ENCODE measurements at regions not wholly inside any gene's neighbourhood (a gene's known extent, or its start where the extent isn't known, plus 50 kb on each side); places are given as distances from the start of the nearest gene placed in this dataset.

GRCh38 chr6:1230689-1231605 lies 81.0 kb upstream of the FOXQ1 start:
- Histone ChIP-seq H3K27me3 (replicated peaks; ENCODE audit: control insufficient read depth, insufficient read depth, low read length) (peaks cover 6% of the 10 kb centered on the region), H3K36me3 (ENCODE audit: control insufficient read depth, insufficient read depth, low read length) (no peaks in the 10 kb centered on the region), H3K4me3 (replicated peaks; ENCODE audit: low read depth, low read length) (no peak overlapping the region)
- DNase-seq (ENCODE audit: extremely low read depth, insufficient read length) = no peak
- no peak for TF ChIP-seq CTCF (IDR thresholded peaks at IDR 0.05; ENCODE audit: insufficient read depth, low read length, poor library complexity, severe bottlenecking)

GRCh38 chr6:1230281-1230680 lies 81.6 kb upstream of the FOXQ1 start:
- TF ChIP-seq CTCF (IDR thresholded peaks at IDR 0.05; ENCODE audit: insufficient read depth, low read length, poor library complexity, severe bottlenecking) = no peak
- no peaks in the 10 kb centered on the region for H3K36me3 ChIP-seq (ENCODE audit: control insufficient read depth, insufficient read depth, low read length)
- peaks cover 4% of the 10 kb centered on the region for H3K27me3 ChIP-seq (replicated peaks; ENCODE audit: control insufficient read depth, insufficient read depth, low read length)
- no peak for DNase-seq (ENCODE audit: extremely low read depth, insufficient read length)
- H3K4me3 ChIP-seq (replicated peaks; ENCODE audit: low read depth, low read length) = no peak overlapping the region

- TF ChIP-seq CTCF (IDR thresholded peaks at IDR 0.05; ENCODE audit: insufficient read depth, low read length, poor library complexity, severe bottlenecking) = no peak
- H3K27me3 ChIP-seq (replicated peaks; ENCODE audit: control insufficient read depth, insufficient read depth, low read length) = peaks cover 4% of the 10 kb centered on the region
- DNase-seq (ENCODE audit: extremely low read depth, insufficient read length) = no peak
- no peak overlapping the region for H3K4me3 ChIP-seq (replicated peaks; ENCODE audit: low read depth, low read length)
- no peaks in the 10 kb centered on the region for H3K36me3 ChIP-seq (ENCODE audit: control insufficient read depth, insufficient read depth, low read length)
These were observed 82.1 kb upstream of the FOXQ1 start for GRCh38 chr6:1229808-1230207.

- Histone ChIP-seq H3K4me3 (replicated peaks; ENCODE audit: low read depth, low read length) (no peak overlapping the region), H3K27me3 (replicated peaks; ENCODE audit: control insufficient read depth, insufficient read depth, low read length) (peaks cover 4% of the 10 kb centered on the region), H3K36me3 (ENCODE audit: control insufficient read depth, insufficient read depth, low read length) (no peaks in the 10 kb centered on the region)
- no peak for TF ChIP-seq CTCF (IDR thresholded peaks at IDR 0.05; ENCODE audit: insufficient read depth, low read length, poor library complexity, severe bottlenecking)
- DNase-seq (ENCODE audit: extremely low read depth, insufficient read length) = no peak
These were observed 82.6 kb upstream of the FOXQ1 start for GRCh38 chr6:1229301-1229700.

GRCh38 chr6:1228754-1229191 lies 83.1 kb upstream of the FOXQ1 start:
- TF ChIP-seq CTCF (IDR thresholded peaks at IDR 0.05; ENCODE audit: insufficient read depth, low read length, poor library complexity, severe bottlenecking) = no peak

More at GRCh38 chr6:1228754-1229191, 83.1 kb upstream of the FOXQ1 start:
- DNase-seq (ENCODE audit: extremely low read depth, insufficient read length) = no peak
- no peaks in the 10 kb centered on the region for H3K36me3 ChIP-seq (ENCODE audit: control insufficient read depth, insufficient read depth, low read length)
- no peak overlapping the region for H3K4me3 ChIP-seq (replicated peaks; ENCODE audit: low read depth, low read length)
- peaks cover 2% of the 10 kb centered on the region for H3K27me3 ChIP-seq (replicated peaks; ENCODE audit: control insufficient read depth, insufficient read depth, low read length)
